Tibial nerve (tissue), 4 donors: ENCODE measurements at regions not wholly inside any gene's neighbourhood (a gene's known extent, or its start where the extent isn't known, plus 50 kb on each side); places are given as distances from the start of the nearest gene placed in this dataset.

Experiments used
- EP300 ChIP-seq, 2 donors: sonication (generic); formaldehyde crosslinking; IDR thresholded peaks; one replicate each; pipeline ENCODE4 v1.6.1; 2017; ENCODE audit warnings: antibody characterized with exemption in 2 of 2, mild to moderate bottlenecking in 1 of 2
- POLR2A ChIP-seq, 2 donors: fragments of 450-650 bp; IDR thresholded peaks; one replicate each; pipeline ENCODE4 v1.6.1; 2017; ENCODE audit warnings: antibody characterized with exemption in 2 of 2, mild to moderate bottlenecking in 2 of 2, moderate library complexity in 2 of 2
- TF ChIP-seq, protein P1 (sequence below), 5 experiments: fragments of 200-600 bp in 3 of 5; fragments of 450-650 bp in 2 of 5; sonication (generic) in 3 of 5; IDR thresholded peaks; one replicate each; pipeline ENCODE4 v1.5.1; 2016 to 2019; ENCODE audit warnings: antibody characterized with exemption in 5 of 5, mild to moderate bottlenecking in 3 of 5, moderate library complexity in 2 of 5

GRCh38 chr6:113676057-113676456 is 181.1 kb upstream of the MARCKS start:
- TF ChIP-seq, protein P1, sequence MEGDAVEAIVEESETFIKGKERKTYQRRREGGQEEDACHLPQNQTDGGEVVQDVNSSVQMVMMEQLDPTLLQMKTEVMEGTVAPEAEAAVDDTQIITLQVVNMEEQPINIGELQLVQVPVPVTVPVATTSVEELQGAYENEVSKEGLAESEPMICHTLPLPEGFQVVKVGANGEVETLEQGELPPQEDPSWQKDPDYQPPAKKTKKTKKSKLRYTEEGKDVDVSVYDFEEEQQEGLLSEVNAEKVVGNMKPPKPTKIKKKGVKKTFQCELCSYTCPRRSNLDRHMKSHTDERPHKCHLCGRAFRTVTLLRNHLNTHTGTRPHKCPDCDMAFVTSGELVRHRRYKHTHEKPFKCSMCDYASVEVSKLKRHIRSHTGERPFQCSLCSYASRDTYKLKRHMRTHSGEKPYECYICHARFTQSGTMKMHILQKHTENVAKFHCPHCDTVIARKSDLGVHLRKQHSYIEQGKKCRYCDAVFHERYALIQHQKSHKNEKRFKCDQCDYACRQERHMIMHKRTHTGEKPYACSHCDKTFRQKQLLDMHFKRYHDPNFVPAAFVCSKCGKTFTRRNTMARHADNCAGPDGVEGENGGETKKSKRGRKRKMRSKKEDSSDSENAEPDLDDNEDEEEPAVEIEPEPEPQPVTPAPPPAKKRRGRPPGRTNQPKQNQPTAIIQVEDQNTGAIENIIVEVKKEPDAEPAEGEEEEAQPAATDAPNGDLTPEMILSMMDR (IDR thresholded peaks at IDR 0.05): no peak
- TF ChIP-seq POLR2A (IDR thresholded peaks at IDR 0.05) (no peak), EP300 (IDR thresholded peaks at IDR 0.05) (no peak)
